ENCODE measurements at regions not wholly inside any gene's neighbourhood (a gene's known extent, or its start where the extent isn't known, plus 50 kb on each side); places are given as distances from the start of the nearest gene placed in this dataset.

DNA sequence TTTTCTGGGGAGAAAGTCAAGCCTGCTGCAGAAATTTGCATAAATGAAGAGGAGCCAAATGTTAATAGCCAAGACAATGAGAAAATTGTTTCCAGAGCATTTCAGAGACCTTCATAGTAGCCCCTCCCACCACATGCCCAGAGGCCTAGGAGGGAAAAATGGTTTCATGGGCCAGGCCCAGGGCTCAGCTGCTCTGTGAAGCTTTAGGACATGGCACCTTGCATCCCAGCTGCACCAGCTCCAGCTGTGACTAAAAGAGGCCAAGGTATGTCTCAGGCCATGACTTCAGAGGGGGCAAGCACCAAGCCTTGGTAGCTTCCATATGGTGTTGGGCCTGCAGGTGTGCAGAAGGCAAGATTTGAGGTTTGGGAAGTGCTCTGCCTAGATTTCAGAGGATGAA, 258.8 kb upstream of the SATB1 start:
- TF ChIP-seq, protein P1, sequence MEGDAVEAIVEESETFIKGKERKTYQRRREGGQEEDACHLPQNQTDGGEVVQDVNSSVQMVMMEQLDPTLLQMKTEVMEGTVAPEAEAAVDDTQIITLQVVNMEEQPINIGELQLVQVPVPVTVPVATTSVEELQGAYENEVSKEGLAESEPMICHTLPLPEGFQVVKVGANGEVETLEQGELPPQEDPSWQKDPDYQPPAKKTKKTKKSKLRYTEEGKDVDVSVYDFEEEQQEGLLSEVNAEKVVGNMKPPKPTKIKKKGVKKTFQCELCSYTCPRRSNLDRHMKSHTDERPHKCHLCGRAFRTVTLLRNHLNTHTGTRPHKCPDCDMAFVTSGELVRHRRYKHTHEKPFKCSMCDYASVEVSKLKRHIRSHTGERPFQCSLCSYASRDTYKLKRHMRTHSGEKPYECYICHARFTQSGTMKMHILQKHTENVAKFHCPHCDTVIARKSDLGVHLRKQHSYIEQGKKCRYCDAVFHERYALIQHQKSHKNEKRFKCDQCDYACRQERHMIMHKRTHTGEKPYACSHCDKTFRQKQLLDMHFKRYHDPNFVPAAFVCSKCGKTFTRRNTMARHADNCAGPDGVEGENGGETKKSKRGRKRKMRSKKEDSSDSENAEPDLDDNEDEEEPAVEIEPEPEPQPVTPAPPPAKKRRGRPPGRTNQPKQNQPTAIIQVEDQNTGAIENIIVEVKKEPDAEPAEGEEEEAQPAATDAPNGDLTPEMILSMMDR (IDR thresholded peaks at IDR 0.05) = no peak
- no peak for TF ChIP-seq POLR2A (IDR thresholded peaks at IDR 0.05)

All from Peyer's patch (tissue), 4 donors.